SK-N-SH treated with all-trans-retinoic acid at 6 μM for 48 hours (cell line): ENCODE measurements at regions not wholly inside any gene's neighbourhood (a gene's known extent, or its start where the extent isn't known, plus 50 kb on each side); places are given as distances from the start of the nearest gene placed in this dataset.
"Not testable (repeated sequence)": the region's sequence is repeated elsewhere in the genome, so short reads cannot be mapped to it uniquely, and the experiment has no call there.

Source experiments
- ATAC-seq: fragments of 200-7000 bp; cut with Tn5 transposase; 3 replicates; pipeline ENCODE4 v1.9.1; 2020; ENCODE audit warnings: mild to moderate bottlenecking, moderate library complexity
- ARNTL ChIP-seq: fragments of 450-650 bp; formaldehyde crosslinking; IDR thresholded peaks from 2 replicates; pipeline ENCODE4 v1.5.0; 2020; ENCODE audit warnings: low read depth, mild to moderate bottlenecking, moderate library complexity, borderline replicate concordance
- BACH2 ChIP-seq: fragments of 250-450 bp; sonication (Bioruptor Pico); IDR thresholded peaks from 2 replicates; pipeline ENCODE4 v1.9.0; 2021; ENCODE audit warnings: mild to moderate bottlenecking, borderline replicate concordance
- CSDC2 ChIP-seq: fragments of 250-450 bp; sonication (Bioruptor Pico); IDR thresholded peaks from 2 replicates; pipeline ENCODE4 v1.5.0; 2020; ENCODE audit warnings: mild to moderate bottlenecking, moderate library complexity
- ESRRG ChIP-seq: fragments of 250-450 bp; sonication (Bioruptor Pico); IDR thresholded peaks from 2 replicates; pipeline ENCODE4 v1.6.1; 2021; ENCODE audit warnings: mild to moderate bottlenecking
- GLIS3 ChIP-seq: fragments of 250-450 bp; sonication (Bioruptor Pico); IDR thresholded peaks from 2 replicates; pipeline ENCODE4 v1.5.0; 2020; ENCODE audit warnings: mild to moderate bottlenecking, moderate library complexity
- ISL1 ChIP-seq: fragments of 250-450 bp; sonication (Bioruptor Pico); IDR thresholded peaks from 2 replicates; pipeline ENCODE4 v2.1.2; 2022; ENCODE audit warnings: mild to moderate bottlenecking, moderate library complexity
- OSR1 ChIP-seq: fragments of 250-450 bp; sonication (Bioruptor Pico); IDR thresholded peaks from 2 replicates; pipeline ENCODE4 v1.8.0; 2022; ENCODE audit warnings: moderate library complexity, mild to moderate bottlenecking, inconsistent platforms
- PPARA ChIP-seq: fragments of 250-450 bp; sonication (Bioruptor Pico); IDR thresholded peaks from 2 replicates; pipeline ENCODE4 v1.5.0; 2020; ENCODE audit warnings: mild to moderate bottlenecking, borderline replicate concordance
- RARB ChIP-seq: fragments of 250-450 bp; sonication (Bioruptor Pico); IDR thresholded peaks from 2 replicates; pipeline ENCODE4 v1.8.0; 2021; ENCODE audit warnings: mild to moderate bottlenecking, moderate library complexity
- SNAI2 ChIP-seq: fragments of 250-450 bp; sonication (Bioruptor Pico); IDR thresholded peaks from 2 replicates; pipeline ENCODE4 v1.5.0; 2020; ENCODE audit warnings: mild to moderate bottlenecking, moderate library complexity
- TOX ChIP-seq: fragments of 250-450 bp; sonication (Bioruptor Pico); IDR thresholded peaks from 2 replicates; pipeline ENCODE4 v1.8.0; 2021; ENCODE audit warnings: mild to moderate bottlenecking, moderate library complexity, borderline replicate concordance
- ZC3H10 ChIP-seq: fragments of 250-450 bp; sonication (Bioruptor Pico); IDR thresholded peaks from 2 replicates; pipeline ENCODE4 v1.5.1; 2021; ENCODE audit warnings: mild to moderate bottlenecking, moderate library complexity
- ZFP3 ChIP-seq: fragments of 250-450 bp; sonication (Bioruptor Pico); IDR thresholded peaks from 2 replicates; pipeline ENCODE4 v1.5.0; 2020; ENCODE audit warnings: mild to moderate bottlenecking, moderate library complexity
- ZFP30 ChIP-seq: fragments of 450-650 bp; formaldehyde crosslinking; IDR thresholded peaks from 2 replicates; pipeline ENCODE4 v1.5.0; 2022; ENCODE audit warnings: mild to moderate bottlenecking, moderate library complexity
- ZNF565 ChIP-seq: fragments of 450-650 bp; formaldehyde crosslinking; conservative IDR thresholded peaks from 2 replicates; pipeline ENCODE4 v1.5.0; 2020; ENCODE audit warnings: low read depth, mild to moderate bottlenecking, moderate library complexity
- ZNF70 ChIP-seq: fragments of 450-650 bp; formaldehyde crosslinking; IDR thresholded peaks from 2 replicates; pipeline ENCODE4 v1.5.0; 2020; ENCODE audit warnings: mild to moderate bottlenecking, moderate library complexity
- TF ChIP-seq, protein P1 (sequence below): fragments of 250-450 bp; sonication (Bioruptor Pico); IDR thresholded peaks from 2 replicates; pipeline ENCODE4 v1.5.0; 2020; ENCODE audit warnings: mild to moderate bottlenecking, moderate library complexity
- TF ChIP-seq, protein P2 (sequence below): fragments of 250-450 bp; sonication (Bioruptor Pico); IDR thresholded peaks from 2 replicates; pipeline ENCODE4 v1.5.1; 2021; ENCODE audit warnings: mild to moderate bottlenecking, moderate library complexity
- TF ChIP-seq, protein P3 (sequence below): fragments of 250-450 bp; sonication (Bioruptor Pico); IDR thresholded peaks from 2 replicates; pipeline ENCODE4 v1.8.0; 2020; ENCODE audit warnings: mild to moderate bottlenecking, moderate library complexity, borderline replicate concordance
- TF ChIP-seq, protein P4 (sequence below): fragments of 250-450 bp; sonication (Bioruptor Pico); IDR thresholded peaks from 2 replicates; pipeline ENCODE4 v1.8.0; 2021; ENCODE audit warnings: low read depth, mild to moderate bottlenecking, moderate library complexity, borderline replicate concordance

DNA sequence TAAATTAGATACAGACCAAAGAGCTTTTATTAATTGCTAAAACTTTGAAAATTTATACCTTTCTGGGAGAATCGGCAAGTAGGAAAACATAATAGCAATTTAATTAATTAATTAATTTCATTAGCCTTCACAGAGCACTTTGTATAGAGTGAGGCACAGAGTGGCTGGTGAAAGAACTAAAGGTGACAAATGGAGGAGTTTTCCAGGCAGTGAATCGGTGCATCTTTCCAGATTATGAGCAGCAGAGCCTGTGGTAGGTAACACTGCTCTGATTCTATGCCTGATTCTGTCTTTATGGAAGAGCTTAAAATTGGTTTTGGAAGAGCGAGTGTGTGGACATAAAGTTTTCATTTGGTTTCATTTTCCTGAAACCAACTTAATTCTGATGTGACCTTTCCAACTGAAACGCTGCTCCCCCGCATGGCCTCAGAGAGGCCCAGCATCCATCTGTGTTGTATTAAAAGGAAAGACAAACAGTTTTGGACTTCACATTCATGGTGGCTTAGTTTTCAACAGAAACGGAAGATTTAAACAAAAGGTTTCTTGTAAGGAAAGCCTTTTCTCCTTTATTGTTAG is 188.9 kb upstream of the RPS23 start (continued):
- no peak for TF ChIP-seq TOX
- TF ChIP-seq CSDC2 (CRISPR knock-in tag), result no peak
- TF ChIP-seq GLIS3, result no peak
- TF ChIP-seq, protein P1, sequence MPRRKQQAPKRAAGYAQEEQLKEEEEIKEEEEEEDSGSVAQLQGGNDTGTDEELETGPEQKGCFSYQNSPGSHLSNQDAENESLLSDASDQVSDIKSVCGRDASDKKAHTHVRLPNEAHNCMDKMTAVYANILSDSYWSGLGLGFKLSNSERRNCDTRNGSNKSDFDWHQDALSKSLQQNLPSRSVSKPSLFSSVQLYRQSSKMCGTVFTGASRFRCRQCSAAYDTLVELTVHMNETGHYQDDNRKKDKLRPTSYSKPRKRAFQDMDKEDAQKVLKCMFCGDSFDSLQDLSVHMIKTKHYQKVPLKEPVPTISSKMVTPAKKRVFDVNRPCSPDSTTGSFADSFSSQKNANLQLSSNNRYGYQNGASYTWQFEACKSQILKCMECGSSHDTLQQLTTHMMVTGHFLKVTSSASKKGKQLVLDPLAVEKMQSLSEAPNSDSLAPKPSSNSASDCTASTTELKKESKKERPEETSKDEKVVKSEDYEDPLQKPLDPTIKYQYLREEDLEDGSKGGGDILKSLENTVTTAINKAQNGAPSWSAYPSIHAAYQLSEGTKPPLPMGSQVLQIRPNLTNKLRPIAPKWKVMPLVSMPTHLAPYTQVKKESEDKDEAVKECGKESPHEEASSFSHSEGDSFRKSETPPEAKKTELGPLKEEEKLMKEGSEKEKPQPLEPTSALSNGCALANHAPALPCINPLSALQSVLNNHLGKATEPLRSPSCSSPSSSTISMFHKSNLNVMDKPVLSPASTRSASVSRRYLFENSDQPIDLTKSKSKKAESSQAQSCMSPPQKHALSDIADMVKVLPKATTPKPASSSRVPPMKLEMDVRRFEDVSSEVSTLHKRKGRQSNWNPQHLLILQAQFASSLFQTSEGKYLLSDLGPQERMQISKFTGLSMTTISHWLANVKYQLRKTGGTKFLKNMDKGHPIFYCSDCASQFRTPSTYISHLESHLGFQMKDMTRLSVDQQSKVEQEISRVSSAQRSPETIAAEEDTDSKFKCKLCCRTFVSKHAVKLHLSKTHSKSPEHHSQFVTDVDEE, result no peak

DNA sequence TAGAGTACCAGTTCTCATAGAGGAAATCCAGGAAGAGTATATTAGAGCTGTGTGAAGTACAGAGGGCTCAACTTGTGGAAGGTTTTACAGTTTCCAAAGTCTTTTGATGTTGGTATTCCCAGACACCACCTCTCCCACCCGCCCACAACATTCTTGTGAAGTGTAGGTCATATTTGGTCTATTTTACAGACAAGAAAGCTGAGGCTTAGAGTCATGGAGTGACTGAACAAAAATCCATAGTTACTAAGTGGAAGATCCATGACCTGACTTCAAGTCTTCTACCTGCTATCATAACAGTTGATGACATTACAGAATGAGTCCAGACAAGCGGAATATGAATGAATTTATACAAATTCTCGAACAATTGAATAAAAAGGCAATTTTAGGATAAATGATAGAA is 187.1 kb upstream of the RPS23 start:
- ATAC-seq, result no peak
- TF ChIP-seq ZFP3 (no peak), OSR1 (CRISPR knock-in tag) (no peak), ZNF70 (no peak), SNAI2 (CRISPR knock-in tag) (no peak), GLIS3 (no peak), RARB (CRISPR knock-in tag) (no peak), ISL1 (CRISPR knock-in tag) (no peak), ESRRG (CRISPR knock-in tag) (no peak), ARNTL (CRISPR knock-in tag) (no peak), ZFP30 (no peak), TOX (no peak), ZC3H10 (CRISPR knock-in tag) (no peak)
- TF ChIP-seq, protein P1, result no peak
- TF ChIP-seq, protein P2, sequence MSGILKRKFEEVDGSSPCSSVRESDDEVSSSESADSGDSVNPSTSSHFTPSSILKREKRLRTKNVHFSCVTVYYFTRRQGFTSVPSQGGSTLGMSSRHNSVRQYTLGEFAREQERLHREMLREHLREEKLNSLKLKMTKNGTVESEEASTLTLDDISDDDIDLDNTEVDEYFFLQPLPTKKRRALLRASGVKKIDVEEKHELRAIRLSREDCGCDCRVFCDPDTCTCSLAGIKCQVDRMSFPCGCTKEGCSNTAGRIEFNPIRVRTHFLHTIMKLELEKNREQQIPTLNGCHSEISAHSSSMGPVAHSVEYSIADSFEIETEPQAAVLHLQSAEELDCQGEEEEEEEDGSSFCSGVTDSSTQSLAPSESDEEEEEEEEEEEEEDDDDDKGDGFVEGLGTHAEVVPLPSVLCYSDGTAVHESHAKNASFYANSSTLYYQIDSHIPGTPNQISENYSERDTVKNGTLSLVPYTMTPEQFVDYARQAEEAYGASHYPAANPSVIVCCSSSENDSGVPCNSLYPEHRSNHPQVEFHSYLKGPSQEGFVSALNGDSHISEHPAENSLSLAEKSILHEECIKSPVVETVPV, result no peak
- TF ChIP-seq, protein P3, sequence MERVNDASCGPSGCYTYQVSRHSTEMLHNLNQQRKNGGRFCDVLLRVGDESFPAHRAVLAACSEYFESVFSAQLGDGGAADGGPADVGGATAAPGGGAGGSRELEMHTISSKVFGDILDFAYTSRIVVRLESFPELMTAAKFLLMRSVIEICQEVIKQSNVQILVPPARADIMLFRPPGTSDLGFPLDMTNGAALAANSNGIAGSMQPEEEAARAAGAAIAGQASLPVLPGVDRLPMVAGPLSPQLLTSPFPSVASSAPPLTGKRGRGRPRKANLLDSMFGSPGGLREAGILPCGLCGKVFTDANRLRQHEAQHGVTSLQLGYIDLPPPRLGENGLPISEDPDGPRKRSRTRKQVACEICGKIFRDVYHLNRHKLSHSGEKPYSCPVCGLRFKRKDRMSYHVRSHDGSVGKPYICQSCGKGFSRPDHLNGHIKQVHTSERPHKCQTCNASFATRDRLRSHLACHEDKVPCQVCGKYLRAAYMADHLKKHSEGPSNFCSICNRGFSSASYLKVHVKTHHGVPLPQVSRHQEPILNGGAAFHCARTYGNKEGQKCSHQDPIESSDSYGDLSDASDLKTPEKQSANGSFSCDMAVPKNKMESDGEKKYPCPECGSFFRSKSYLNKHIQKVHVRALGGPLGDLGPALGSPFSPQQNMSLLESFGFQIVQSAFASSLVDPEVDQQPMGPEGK, result no peak
- TF ChIP-seq, protein P4, sequence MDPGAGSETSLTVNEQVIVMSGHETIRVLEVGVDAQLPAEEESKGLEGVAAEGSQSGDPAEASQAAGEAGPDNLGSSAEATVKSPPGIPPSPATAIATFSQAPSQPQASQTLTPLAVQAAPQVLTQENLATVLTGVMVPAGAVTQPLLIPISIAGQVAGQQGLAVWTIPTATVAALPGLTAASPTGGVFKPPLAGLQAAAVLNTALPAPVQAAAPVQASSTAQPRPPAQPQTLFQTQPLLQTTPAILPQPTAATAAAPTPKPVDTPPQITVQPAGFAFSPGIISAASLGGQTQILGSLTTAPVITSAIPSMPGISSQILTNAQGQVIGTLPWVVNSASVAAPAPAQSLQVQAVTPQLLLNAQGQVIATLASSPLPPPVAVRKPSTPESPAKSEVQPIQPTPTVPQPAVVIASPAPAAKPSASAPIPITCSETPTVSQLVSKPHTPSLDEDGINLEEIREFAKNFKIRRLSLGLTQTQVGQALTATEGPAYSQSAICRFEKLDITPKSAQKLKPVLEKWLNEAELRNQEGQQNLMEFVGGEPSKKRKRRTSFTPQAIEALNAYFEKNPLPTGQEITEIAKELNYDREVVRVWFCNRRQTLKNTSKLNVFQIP, result no peak

DNA sequence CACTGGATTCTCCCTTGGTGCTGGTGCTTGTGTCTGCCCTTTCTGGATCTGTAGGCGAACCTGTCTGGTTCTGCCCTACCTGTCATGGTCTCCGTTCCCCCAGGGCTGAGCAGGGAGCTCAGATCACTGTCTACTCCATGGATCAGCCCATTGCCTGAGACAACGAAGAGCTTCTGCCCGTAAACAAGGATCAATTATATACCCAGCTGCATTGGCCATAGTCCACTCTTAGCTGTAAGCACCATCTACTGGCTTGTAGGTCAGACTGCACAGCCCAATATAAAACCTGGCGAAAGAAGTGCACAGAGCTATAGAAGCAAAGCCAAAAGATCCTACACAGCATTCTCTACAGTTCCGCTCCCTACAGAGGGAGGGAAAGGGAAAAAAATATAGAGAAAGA is 181.5 kb upstream of the RPS23 start:
- TF ChIP-seq ZFP30 (no peak), CSDC2 (CRISPR knock-in tag) (no peak), ESRRG (CRISPR knock-in tag) (no peak), ZC3H10 (CRISPR knock-in tag) (no peak), TOX (no peak), ZNF70 (no peak), PPARA (CRISPR knock-in tag) (no peak), BACH2 (CRISPR knock-in tag) (no peak), ZNF565 (CRISPR knock-in tag) (no peak), SNAI2 (CRISPR knock-in tag) (no peak), RARB (CRISPR knock-in tag) (no peak), ISL1 (CRISPR knock-in tag) (no peak), ZFP3 (no peak), ARNTL (CRISPR knock-in tag) (no peak)
- TF ChIP-seq, protein P4, result no peak
- TF ChIP-seq, protein P2, result no peak
- TF ChIP-seq, protein P3, result no peak
- ATAC-seq, result no peak

DNA sequence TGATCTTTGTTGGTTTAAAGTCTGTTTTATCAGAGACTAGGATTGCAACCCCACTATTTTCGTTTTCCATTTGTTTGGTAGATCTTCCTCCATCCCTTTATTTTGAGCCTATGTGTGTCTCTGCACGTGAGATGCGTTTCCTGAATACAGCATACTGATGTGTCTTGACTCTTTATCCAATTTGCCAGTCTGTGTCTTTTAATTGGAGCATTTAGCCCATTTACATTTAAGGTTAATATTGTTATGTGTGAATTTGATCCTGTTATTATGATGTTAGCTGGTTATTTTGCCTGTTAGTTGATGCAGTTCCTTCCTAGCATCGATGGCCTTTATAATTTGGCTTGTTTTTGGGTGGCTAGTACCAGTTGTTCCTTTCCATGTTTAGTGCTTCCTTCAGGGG is 177.2 kb upstream of the RPS23 start:
- ATAC-seq, result not testable (repeated sequence)
